Neural cell (in vitro differentiated cells): ENCODE measurements at regions not wholly inside any gene's neighbourhood (a gene's known extent, or its start where the extent isn't known, plus 50 kb on each side); places are given as distances from the start of the nearest gene placed in this dataset.

Experiments
- POLR2AphosphoS5 ChIP-seq: IDR thresholded peaks from 2 replicates; pipeline ENCODE4 v1.6.1; 2012
- RAD21 ChIP-seq: fragments of 450-650 bp; conservative IDR thresholded peaks from 2 replicates; pipeline ENCODE4 v1.6.1; 2014; ENCODE audit warnings: antibody characterized with exemption, mild to moderate bottlenecking, moderate library complexity
- SMC3 ChIP-seq: fragments of 450-650 bp; conservative IDR thresholded peaks from 2 replicates; pipeline ENCODE4 v1.6.1; 2014; ENCODE audit warnings: antibody characterized with exemption, mild to moderate bottlenecking, moderate library complexity; ENCODE audit not compliant: poor library complexity
- TF ChIP-seq, protein P1 (sequence below): fragments of 450-650 bp; IDR thresholded peaks from 2 replicates; pipeline ENCODE4 v1.5.1; 2014; ENCODE audit warnings: antibody characterized with exemption, mild to moderate bottlenecking, moderate library complexity; ENCODE audit not compliant: poor library complexity, severe bottlenecking
- TF ChIP-seq, protein P2 (sequence below): IDR thresholded peaks from 2 replicates; pipeline ENCODE4 v1.6.1; 2012; ENCODE audit warnings: borderline replicate concordance

DNA sequence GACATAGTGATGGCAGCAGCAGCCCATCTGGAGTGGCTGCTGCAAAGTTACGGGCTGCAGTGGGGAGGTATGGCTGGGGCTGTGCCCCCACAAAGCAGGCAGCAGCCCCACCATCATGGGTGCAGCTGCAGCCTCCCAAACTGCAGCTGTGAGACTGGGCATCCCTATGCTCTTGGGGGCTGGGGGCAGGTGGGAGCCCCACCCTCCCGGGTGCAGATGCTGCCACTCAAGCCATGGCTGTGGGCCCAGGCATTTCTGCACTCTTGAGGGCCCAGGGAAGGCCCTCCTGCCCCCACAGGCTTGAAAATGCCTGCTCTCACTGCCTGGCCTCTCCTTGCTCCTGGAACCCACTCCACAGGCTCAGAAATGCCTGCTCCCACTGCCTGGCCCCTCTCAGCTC lies 389.4 kb downstream of the TEX13C start:
- TF ChIP-seq, protein P1, sequence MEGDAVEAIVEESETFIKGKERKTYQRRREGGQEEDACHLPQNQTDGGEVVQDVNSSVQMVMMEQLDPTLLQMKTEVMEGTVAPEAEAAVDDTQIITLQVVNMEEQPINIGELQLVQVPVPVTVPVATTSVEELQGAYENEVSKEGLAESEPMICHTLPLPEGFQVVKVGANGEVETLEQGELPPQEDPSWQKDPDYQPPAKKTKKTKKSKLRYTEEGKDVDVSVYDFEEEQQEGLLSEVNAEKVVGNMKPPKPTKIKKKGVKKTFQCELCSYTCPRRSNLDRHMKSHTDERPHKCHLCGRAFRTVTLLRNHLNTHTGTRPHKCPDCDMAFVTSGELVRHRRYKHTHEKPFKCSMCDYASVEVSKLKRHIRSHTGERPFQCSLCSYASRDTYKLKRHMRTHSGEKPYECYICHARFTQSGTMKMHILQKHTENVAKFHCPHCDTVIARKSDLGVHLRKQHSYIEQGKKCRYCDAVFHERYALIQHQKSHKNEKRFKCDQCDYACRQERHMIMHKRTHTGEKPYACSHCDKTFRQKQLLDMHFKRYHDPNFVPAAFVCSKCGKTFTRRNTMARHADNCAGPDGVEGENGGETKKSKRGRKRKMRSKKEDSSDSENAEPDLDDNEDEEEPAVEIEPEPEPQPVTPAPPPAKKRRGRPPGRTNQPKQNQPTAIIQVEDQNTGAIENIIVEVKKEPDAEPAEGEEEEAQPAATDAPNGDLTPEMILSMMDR = no peak
- no peak for TF ChIP-seq POLR2AphosphoS5
- TF ChIP-seq, protein P2, sequence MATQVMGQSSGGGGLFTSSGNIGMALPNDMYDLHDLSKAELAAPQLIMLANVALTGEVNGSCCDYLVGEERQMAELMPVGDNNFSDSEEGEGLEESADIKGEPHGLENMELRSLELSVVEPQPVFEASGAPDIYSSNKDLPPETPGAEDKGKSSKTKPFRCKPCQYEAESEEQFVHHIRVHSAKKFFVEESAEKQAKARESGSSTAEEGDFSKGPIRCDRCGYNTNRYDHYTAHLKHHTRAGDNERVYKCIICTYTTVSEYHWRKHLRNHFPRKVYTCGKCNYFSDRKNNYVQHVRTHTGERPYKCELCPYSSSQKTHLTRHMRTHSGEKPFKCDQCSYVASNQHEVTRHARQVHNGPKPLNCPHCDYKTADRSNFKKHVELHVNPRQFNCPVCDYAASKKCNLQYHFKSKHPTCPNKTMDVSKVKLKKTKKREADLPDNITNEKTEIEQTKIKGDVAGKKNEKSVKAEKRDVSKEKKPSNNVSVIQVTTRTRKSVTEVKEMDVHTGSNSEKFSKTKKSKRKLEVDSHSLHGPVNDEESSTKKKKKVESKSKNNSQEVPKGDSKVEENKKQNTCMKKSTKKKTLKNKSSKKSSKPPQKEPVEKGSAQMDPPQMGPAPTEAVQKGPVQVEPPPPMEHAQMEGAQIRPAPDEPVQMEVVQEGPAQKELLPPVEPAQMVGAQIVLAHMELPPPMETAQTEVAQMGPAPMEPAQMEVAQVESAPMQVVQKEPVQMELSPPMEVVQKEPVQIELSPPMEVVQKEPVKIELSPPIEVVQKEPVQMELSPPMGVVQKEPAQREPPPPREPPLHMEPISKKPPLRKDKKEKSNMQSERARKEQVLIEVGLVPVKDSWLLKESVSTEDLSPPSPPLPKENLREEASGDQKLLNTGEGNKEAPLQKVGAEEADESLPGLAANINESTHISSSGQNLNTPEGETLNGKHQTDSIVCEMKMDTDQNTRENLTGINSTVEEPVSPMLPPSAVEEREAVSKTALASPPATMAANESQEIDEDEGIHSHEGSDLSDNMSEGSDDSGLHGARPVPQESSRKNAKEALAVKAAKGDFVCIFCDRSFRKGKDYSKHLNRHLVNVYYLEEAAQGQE = no peak
- no peak for TF ChIP-seq SMC3
- TF ChIP-seq RAD21 = no peak
